ELF-1 (cell line): ENCODE measurements at regions not wholly inside any gene's neighbourhood (a gene's known extent, or its start where the extent isn't known, plus 50 kb on each side); places are given as distances from the start of the nearest gene placed in this dataset.

Experiments
- DNase-seq: peaks from one replicate; pipeline ENCODE4 v3.0.0-alpha.2; 2016; ENCODE audit warnings: low read depth, low spot score

DNA sequence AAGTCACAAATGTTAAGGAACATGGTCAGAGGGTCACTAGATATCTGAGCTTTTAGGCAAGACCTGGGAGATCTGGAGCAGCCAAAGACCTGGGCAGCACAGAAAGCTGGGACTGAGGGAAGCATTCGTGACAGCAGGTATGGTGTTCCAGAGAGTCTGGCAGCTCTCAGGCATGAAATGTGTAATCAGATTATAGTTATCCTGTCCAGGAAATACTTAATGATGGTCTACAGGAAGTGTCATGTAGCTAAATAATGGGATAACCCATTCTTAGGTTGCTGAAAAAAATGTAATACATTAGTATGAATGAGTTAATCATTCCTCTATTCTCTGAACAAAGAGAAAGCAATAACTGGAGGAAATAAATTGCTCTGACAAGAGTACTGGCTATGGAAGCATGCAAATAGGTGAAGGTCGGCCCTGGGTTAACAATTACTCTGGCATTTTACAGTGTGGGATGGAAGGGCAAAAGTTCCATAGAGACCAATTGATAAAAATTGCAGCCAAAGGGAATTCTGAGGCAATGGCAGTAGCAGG, 740.5 kb downstream of the CBLN4 start:
- no peak for DNase-seq

DNA sequence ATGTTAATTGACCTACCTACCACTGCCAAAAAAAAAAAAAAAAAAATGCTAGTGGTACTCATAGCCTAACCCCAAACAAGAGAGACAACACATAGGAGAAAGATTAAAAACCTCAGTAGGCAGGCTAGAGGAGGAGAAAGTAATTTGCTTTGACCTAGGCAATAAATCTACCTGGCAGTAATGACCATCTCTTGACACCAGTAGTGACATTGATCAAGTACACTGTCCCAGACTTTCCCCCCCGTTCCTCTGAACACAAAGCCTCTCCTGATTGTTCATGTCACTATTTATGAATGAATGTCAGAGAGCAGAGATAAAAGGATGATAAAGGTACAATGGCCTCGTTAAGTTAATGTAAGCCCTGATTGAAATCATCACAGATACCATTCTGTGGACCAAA, 746.8 kb downstream of the CBLN4 start:
- DNase-seq: no peak

DNA sequence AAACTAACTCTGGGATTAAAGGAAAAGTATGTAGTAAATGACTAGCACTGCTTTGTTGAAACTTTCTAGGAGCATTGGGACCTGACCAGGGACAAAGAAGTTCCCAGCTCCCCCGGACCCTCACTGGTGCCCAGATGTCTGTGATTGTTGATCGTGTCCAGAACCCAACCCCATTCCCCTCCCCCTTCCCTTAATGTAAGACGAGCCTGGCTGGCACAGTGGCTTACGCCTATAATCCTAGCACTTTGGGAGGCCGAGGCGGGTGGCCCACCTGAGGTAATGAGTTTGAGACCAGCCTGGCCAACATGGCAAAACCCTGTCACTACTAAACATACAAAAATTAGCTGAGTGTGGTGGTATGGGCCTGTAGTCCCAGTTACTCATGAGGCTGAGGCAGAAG, 750.3 kb downstream of the CBLN4 start:
- DNase-seq: no peak

DNA sequence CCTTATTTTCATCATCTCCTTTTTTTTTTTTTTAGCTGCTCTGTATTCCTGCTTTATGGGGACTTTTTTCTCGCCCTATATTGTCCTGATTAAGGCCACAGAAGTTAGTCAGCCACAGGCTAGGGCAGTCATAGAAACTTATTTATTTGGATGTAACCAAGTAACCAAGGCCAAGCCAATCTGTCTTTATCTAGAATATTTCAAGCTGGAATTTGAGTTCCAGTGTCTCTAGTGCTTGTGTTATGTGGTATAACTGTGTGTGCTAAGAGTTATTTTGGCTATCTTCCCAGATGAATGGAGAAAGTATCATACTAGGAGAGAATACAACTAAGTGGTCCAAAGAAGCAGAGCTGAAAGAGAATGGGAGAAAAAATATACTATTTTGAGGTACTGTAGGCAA, 751.5 kb downstream of the CBLN4 start:
- no peak for DNase-seq

DNA sequence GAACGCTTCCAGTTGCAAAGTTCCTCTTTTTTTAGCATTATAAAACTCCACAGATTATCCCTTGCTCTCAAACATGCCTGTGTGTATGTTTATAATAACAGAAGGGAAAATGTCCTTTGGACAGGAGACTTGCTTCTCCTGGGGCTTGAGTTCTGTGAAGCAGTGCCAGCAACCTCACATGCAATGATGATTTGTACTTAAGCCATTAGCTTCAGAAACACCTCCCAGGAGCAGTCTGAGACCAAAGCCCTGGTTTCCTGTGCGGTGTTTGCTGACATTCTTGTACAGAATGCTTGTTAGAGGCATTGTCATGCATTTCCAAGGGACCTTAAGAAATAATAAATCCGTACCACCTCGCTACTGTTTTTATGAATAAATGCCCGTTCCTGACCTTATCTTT, 752.8 kb downstream of the CBLN4 start:
- no peak for DNase-seq

DNA sequence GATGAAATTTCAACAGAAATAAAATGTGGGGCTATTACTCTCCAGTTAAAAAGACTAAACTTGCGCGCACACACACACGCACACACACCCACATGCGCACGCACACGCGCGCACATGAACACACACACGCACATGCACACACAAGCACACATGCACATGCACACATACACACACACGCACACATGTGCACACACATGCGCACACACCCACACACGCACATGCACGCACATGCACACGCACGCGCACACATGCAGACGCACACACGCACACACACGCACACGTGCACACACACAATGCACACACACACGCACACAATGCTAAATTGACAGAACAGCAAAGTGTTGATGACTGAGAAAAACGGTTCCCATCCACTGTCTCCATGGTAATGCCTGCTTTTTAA, 754.1 kb downstream of the CBLN4 start:
- no peak for DNase-seq

DNA sequence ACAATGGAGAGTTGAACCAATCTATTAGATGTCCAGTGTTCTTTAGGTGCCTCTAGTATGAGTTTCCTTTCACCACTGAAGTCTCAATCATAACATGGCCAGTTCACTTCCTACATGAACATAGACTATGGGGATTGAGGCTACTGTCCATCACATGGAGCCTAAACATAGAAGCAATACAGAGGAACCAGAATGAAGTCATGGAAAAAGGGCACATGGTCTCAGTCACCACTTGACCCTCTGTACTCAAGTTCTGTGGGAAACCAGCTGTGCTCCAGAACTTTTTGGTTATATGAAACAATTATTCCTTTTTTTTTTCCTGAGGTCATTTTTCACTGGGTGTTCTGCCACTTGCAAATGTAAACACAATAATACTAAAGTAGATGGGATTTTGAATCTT, 762.5 kb downstream of the CBLN4 start:
- DNase-seq: no peak

DNA sequence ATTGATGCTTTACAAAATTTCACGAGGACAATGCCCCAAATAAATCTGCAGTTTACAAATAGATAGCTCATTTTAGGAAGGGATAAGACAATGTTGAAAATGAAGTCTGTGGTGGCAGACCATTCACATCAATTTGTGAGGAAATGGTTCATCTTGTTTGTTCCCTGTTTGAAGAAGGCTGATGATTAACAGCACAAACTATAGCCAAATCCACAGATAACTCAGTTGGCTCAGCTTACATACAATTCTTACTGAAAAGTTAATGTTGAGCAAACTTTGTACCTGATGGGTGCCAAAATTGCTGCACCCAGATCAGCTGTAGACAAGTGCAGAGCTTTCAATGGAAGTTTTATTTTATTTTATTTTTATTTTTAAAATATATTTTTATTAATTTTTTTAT, 763.9 kb downstream of the DOK5 start:
- DNase-seq: no peak

DNA sequence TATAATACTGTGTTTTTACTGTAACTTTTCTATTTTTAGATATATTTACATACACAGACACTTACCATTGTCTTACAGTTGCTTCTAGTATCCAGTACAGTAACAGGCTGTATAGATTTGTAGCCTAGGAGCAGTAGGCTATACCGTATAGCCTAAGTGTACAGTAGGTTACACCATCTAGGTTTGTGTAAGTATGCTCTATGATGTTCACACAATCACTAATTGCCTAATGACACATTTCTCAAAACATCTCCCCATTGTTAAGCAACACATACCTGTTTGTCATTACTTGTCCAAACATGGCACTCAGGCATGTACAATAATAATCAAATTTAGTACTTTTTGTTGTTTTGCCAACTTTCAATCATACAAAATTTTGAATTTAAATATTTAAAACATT, 757.3 kb downstream of the DOK5 start:
- no peak for DNase-seq

DNA sequence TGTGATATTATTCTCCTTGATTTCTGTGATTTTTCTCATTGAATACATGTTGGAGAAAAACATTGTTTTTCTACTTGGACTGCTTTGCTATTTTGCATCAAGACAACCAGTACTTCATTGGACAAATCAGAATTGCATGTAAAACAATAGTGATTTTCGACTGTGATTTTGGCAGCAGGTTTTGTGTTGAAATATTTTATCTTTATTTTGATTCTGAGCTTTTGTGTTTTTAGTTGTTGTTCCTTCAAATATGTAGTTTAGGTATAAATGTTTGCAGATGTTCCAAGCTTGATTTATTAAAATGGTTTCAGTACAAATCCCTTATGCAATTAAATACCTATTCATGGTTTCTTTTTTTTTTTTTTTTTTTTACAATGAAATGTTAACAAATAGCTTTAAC, 754.1 kb downstream of the DOK5 start:
- no peak for DNase-seq

DNA sequence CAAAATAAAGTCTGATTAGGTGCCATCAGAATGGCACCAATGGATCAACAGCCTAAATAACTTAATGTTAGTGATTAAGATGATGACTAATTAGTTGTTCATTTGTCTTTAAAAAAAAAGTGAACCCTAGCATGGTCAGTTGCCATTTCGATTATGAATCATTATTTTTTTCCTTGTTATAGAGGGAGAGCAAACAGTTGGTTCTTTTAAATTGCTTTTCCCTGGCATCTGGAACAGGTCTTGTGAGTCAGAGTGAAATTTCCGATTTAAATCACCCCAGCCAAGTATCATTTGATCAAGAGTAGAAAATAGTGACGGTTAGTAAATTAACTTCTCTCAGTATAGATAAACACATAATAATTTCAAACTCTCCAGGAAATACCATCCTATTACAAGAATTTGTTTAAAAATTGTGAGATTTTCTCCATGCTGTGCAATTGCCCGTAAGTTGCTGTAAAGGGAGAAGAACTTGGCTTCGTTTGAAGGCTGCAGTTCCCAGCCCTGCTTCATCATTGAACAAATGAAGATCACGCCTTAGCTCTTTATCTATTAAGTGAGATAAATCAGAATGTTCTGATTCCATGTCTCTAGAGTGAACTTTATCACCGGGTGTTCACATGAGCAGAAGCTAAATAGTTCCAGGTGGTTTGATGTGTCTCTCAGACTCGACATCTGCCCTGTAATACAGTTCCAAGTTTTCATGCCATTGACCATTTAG, 741.3 kb downstream of the DOK5 start:
- no peak for DNase-seq

DNA sequence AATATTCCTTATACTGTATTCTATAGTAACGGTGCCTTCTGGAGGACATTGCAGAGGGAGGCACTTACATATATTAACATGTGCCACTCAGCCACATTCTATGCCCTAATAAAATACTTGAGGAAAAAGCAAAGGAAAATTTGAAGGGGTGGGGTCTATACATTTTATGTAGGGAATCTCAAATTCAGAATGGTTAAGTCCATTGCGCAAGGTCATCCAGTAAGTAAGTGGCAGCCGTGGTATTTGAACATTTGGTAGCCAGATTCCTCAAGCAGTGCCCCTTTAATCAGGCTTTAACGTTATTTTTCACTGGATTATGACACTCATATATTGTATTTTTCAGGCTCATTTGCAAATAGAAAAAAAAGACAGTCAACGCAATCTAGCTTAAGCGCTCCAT, 738.3 kb downstream of the DOK5 start:
- no peak for DNase-seq

DNA sequence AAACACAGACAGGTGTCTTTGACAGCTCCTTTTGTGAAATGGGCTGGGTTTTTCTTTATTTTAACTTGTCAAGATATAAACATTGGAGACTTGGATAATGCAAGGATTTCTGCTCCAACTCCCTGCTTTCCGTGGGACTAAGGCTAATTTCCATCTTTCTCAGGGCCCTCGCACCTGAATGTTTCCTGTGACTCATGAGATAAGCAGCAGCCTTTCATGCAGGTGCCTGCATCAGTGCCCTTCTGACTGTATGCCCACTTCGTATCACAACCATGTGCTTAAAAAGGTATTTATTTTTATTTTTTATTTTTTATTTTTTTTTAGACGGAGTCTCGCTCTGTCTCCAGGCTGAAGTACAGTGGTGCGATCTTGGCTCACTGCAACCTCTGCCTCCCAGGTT, 736.1 kb downstream of the DOK5 start:
- DNase-seq: no peak

DNA sequence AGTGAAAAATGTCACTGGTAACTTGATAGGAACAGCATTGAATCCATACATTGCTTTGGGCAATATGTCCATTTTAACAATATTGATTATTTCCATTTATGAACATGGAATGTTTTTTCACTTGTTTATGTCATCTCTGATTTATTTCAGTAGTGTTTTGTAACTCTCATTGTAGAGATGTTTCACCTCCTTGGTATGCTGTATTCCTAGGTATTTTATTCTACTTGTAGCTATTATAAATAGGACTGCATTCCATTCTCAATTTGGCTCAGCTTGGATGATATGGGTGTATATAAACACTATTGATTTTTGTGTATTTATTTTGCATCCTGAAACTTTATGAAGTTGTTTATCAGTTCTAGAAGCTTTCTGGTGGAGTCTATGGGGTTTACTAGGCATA, 730.3 kb downstream of the DOK5 start:
- no peak for DNase-seq

DNA sequence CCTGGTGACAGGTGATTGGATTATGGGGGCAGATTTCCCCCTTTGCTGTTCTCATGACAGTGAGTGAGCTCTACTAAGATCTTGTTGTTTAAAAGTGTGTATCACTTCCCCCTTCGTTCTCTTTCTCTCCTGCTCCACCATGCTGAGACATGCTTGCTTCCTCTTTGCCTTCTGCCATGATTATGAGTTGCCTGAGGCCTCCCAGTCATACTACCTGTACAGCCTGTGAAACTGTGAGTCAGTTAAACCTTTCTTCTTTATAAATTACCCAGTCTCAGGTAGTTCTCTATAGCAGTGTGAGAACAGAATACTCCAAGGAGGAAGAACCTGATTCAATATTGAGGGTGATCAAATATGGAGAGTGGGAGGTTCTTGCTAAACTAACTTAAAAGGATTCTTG, 724.9 kb downstream of the DOK5 start:
- no peak for DNase-seq

DNA sequence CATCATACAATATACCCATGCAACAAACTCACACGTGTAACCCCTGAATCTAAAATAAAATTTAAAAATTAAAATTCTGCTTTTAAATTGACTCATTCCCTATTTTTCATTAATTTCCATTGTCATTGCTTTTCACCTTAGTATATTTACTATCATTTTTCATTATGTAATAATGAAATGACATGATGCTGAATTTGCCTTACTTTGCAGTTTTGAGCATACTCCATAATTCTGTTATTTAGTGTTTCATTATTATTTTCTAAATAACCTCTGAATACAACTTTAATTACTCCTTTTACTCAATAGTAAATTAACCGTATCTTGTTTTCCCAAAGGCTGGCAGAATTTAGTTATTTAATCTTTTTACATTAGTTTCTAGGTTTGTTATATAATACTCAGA, 719.6 kb downstream of the DOK5 start:
- no peak for DNase-seq

DNA sequence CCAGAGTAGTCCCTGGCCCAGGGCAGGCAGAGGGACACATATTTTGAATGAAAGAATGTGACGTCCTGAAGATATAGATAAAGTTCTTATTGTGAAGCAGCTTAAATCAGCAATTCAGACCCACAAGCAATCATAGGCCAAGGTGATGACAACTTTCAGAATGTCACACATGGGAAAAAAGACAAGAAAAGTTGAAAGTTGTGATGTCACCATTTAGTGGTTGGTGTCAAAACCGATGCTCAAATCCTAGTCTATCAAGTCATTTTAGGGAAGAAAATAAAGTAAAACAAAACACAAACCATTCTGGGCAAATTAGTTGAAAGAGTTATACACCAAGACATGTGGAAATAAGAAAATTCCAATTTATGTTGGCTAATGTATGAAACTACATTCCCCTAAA, 710.8 kb downstream of the DOK5 start:
- no peak for DNase-seq

DNA sequence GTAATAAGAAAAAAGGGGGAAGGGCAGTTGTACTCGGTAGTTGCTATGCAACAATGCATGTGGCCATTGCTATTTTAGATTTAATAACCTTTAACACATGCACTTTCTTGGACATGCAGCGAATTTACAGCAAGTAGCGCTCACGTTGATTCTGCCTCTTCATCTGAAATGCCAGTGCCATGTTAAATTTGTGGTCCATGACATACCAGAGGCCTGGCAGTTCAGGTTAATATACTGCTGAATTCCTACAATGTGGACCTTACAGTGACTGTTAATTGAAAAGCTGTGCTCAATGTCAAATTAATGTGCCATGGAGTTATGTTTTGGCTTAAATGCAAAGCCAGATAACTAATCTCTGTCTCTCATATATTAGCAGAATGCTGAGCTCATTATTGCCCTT, 699.7 kb downstream of the DOK5 start:
- DNase-seq: no peak

DNA sequence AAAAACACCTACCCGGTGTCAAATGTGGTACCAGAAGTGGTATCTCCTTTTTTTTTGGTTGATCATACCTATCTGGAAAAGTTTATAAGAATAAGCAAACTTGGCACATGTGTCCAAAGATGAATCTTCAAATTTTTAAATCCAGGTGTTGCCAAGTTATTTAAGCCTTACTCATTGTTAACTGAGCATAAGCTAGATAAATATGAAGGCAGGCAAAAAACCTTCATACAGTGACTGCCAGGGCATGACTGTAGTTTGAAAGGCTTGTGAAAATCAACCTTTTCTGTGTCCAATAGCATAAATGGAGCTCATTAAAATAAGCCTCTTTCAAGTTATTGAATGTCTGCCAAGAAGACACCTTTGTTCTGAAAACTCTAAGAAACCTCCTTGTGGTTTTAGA, 699.2 kb downstream of the DOK5 start:
- DNase-seq: no peak

DNA sequence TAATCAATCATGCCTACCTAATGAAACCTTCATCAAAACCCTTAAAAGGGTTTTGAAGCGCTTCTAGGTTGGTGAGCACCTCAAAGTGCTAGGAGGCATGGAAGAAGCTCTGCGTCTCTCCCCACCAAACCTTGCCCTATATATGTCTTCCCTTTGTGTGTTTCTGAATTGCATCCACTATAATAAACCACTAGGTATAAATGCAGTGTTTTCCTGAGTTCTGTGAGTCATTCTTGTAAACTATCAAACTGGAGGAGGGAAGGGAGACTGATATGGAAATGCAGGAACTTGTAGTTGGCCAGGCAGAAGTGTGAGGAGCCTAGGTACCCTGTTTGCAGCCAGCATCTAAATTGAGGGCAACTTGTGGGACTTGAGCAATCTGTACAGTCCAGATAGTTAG, 698.8 kb downstream of the DOK5 start:
- DNase-seq: no peak

DNA sequence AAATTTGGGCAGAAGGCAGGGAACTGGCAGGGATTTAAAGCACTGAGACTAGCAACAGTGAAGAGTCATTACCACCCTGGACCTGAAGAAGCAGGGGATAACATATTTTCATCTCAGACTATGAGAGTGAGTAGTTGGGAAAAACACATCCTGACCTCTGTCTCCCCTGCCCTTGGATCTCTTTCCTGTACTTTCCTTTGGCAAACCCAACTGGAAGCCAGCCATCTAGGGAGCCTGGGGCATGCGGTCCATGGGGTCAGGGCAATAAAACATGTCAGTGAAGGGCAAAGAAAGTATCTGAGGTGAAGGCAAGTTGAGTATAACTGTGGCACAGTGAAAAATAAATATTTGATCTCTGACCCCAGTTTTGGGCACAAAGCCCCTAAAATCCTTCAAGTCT, 698.2 kb downstream of the DOK5 start:
- no peak for DNase-seq

DNA sequence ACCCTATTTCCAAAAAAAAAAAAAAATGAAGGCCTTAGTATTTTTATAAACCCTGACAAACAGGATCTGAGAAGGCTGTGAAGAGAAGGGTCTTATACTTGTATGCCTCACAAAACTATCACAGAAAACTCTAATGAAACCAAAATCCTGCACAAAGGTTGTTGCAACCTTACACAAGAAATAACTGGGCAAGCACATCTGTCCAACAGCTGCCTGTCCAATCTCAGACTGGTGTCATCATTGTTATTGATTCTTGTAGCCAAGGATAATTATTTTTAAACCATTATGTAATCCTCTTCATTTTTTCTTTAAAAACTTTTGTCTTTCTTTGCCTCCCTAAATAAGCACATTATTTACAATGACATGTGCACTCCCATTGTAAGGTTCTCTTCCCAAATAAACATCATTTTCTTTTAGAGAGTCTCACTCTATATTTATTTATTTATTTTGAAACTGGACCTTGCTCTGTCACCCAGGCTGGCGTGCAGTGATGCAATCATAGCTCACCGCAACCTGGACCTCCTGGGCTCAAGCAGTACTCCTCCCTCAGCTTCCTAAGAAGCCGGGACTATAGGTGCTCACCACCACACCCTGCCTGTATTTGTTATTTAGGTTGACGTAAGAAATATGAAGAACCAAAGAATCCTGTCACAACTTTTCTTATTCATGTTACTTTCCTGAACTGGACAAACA, 697.1 kb downstream of the DOK5 start:
- DNase-seq: no peak

DNA sequence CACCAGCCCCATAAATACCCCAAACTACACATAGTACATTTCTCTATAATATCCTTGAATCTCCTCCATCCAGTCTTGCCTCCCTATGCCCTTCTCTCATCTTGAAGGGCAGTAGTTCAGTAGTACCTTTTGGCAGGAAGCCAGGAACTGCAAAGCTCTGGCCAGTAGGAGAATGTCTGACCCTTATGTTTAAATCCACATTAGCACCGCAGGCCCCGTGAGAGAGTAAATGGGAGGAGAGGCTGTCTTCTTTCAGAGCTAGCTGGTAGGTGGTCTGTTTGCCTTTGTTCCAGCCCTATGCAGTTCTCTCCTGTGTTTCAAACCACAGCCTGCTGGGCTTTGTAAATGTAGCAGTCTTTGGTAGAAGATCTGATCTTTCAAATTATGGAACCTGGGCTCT, 690.7 kb downstream of the DOK5 start:
- peak; percentile 80 for DNase-seq
